ENCODE measurements at regions not wholly inside any gene's neighbourhood (a gene's known extent, or its start where the extent isn't known, plus 50 kb on each side); places are given as distances from the start of the nearest gene placed in this dataset.
"Not testable (repeated sequence)": the region's sequence is repeated elsewhere in the genome, so short reads cannot be mapped to it uniquely, and the experiment has no call there.

DNA sequence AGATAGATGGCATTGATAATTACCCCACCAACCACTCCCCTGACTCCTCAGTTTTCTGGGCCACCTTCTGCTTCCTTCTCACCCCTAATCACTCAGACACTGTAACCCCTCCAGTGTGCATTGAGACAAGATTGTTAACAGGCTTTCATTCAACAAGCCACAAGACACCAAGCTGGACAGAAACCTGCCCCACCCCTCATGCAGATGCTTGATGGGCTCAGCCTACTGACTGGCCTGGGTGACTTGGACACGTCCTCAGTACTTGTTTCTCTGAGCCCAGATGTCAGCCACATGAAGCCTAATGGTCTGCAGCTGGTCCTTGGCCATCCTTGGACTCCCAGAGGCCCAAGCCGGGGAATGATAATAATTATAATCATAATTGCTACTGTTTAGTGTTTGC lies 71.4 kb upstream of the SMIM23 start:
- no peak for DNase-seq (ENCODE audit: low spot score)

DNA sequence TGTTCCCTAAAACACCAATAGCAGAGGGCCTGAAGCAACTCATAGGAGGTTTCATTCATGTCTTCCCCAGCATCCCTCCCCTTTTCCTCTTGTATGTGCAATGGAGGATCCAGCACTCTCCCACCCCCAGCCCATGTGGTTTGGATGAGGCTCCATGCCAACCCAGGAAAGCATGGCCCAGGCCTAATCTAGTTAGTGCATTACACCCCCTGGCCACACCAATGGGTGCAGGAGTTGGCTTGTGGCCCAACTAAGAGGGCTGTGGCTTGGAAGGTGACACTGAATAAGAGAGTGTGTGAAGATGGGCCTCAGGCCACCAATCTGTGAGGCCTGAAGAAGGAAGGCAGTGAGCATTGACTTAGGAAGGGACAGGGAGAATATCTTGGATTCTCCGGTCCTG lies 70.8 kb upstream of the SMIM23 start:
- DNase-seq (ENCODE audit: low spot score): no peak

GRCh38 chr5:171715551-171715950 lies 70.1 kb upstream of the SMIM23 start:
- no peak for DNase-seq (ENCODE audit: low spot score)

GRCh38 chr5:171720086-171720485 lies 65.5 kb upstream of the SMIM23 start:
- DNase-seq (ENCODE audit: low spot score): no peak

DNA sequence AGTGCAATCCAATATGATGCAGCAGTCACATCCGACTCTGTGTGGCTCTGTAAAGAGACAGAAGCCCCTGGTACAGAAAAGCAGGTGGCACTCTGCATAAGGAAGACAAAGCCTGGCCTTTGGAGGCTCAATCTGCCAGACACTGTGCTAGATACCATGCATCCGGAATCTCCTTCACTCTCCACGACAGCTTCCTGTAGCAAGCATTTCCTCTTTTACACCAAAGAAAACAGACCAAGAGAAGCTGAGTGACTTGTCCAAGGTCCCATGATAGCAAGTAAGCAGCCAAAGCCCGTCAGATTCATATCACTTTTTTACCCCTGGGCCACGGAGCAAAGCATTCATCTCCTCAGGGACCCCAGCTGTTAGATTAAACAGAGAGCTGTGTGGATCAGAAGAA lies 64.2 kb upstream of the SMIM23 start:
- DNase-seq (ENCODE audit: low spot score): no peak

GRCh38 chr5:171724468-171725204 lies 61.0 kb upstream of the SMIM23 start:
- DNase-seq (ENCODE audit: low spot score): no peak

- no peak for DNase-seq (ENCODE audit: low spot score)
Measured at GRCh38 chr5:171725205-171725601, 60.4 kb upstream of the SMIM23 start.

DNA sequence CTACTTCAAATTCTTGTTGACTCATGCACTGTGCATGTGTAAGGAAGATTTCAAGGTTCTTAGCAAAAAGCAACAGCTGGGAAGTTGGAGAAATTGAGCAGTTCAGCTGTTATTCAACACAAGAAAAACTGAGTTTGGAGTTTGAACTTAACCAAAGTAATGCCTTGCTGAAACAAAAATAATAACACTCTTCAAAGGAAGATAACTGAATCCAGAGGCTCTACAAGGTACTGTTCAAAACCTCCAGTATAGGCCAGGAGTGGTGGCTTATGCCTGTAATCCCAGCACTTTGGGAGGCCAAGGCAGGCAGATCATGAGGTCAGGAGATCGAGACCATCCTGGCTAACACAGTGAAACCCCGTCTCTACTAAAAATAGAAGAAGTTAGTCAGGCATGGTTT lies 58.8 kb upstream of the SMIM23 start:
- DNase-seq (ENCODE audit: low spot score): not testable (repeated sequence)

- DNase-seq (ENCODE audit: low spot score): no peak
Measured at GRCh38 chr5:171728686-171729085, 56.9 kb upstream of the SMIM23 start.
